HFFc6 (cell line): ENCODE measurements at regions not wholly inside any gene's neighbourhood (a gene's known extent, or its start where the extent isn't known, plus 50 kb on each side); places are given as distances from the start of the nearest gene placed in this dataset.
"Not testable (repeated sequence)": the region's sequence is repeated elsewhere in the genome, so short reads cannot be mapped to it uniquely, and the experiment has no call there.

Experiments
- DNase-seq: peaks from one replicate; pipeline ENCODE4 v3.0.0-alpha.2; 2018
- H3K27ac Mint-ChIP-seq: 2 replicates; pipeline ENCODE4 v1.8.0; 2020; ENCODE audit warnings: mild to moderate bottlenecking, mixed read lengths
- H3K27me3 Mint-ChIP-seq: 2 replicates; pipeline ENCODE4 v1.8.0; 2021; ENCODE audit warnings: mild to moderate bottlenecking, moderate library complexity, mixed read lengths; ENCODE audit not compliant: insufficient read depth
- H3K36me3 Mint-ChIP-seq: 2 replicates; pipeline ENCODE4 v1.8.0; 2021; ENCODE audit warnings: low read depth, mixed read lengths
- H3K4me1 Mint-ChIP-seq: 2 replicates; pipeline ENCODE4 v1.8.0; 2020; ENCODE audit warnings: low read depth, mixed read lengths
- H3K4me3 Mint-ChIP-seq: 2 replicates; pipeline ENCODE4 v1.8.0; 2020; ENCODE audit warnings: mild to moderate bottlenecking, moderate library complexity, mixed read lengths
- H3K9me3 Mint-ChIP-seq: 2 replicates; pipeline ENCODE4 v1.8.0; 2020; ENCODE audit warnings: mild to moderate bottlenecking, mixed read lengths
- CTCF ChIP-seq: fragments of 200-600 bp; sonication (generic); IDR thresholded peaks from 2 replicates; pipeline ENCODE4 v1.5.0; 2021; ENCODE audit warnings: antibody characterized with exemption, mild to moderate bottlenecking

GRCh38 chr16:80909720-80910119 is 97.0 kb downstream of the CMC2 start:
- no peak for TF ChIP-seq CTCF
- Mint-ChIP-seq H3K4me1 (no peaks in the 10 kb centered on the region), H3K9me3 (peaks cover 6% of the 10 kb centered on the region; the same call in 1 of the 2 replicates), H3K4me3 (no peak overlapping the region), H3K27ac (no peak overlapping the region), H3K36me3 (no peaks in the 10 kb centered on the region), H3K27me3 (peaks cover 28% of the 10 kb centered on the region)
- no peak for DNase-seq

DNA sequence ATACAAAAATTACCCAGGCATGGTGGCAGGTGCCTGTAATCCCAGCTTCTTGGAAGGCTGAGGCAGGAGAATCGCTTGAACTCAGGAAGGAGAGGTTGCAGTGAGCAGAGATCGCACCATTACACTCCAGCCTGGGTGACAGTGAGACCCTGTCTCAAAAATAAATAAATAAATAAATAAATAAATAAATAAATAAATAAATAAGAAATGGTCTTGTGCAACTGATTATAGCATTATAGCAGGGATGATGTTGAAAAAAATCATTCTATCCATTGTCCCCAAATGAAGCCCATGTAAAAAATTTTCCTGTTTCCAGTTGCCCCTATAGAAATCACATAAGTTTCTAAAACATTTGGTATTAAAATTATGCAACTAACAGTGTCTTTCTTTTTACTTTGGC is 100.5 kb downstream of the CMC2 start:
- not testable (repeated sequence) for H3K9me3 Mint-ChIP-seq, DNase-seq, H3K36me3 Mint-ChIP-seq, H3K4me1 Mint-ChIP-seq, H3K4me3 Mint-ChIP-seq, H3K27ac Mint-ChIP-seq
- H3K27me3 Mint-ChIP-seq = peaks cover 22% of the 10 kb centered on the region

DNA sequence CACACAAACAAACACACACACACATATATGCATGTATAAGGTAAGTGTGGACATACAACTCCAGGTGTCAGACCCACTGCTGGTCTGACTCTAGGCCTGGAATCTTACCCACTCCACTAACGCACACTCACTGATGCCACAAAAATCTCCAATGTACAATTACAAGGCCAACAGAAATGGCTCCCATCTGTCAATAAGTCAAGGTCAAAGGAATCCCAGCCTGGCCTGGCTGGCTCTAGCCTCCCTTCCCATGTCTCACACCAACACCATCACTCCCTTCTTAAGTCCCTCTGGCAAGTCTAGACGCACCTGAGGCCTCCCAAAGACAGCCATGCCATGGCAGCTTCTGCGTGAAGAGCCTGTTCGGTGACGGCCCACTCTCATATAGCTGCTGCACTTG is 99.2 kb upstream of the CDYL2 start:
- Mint-ChIP-seq H3K27me3 (peaks cover 16% of the 10 kb centered on the region), H3K4me1 (peaks cover 20% of the 10 kb centered on the region)
- no peak for TF ChIP-seq CTCF

DNA sequence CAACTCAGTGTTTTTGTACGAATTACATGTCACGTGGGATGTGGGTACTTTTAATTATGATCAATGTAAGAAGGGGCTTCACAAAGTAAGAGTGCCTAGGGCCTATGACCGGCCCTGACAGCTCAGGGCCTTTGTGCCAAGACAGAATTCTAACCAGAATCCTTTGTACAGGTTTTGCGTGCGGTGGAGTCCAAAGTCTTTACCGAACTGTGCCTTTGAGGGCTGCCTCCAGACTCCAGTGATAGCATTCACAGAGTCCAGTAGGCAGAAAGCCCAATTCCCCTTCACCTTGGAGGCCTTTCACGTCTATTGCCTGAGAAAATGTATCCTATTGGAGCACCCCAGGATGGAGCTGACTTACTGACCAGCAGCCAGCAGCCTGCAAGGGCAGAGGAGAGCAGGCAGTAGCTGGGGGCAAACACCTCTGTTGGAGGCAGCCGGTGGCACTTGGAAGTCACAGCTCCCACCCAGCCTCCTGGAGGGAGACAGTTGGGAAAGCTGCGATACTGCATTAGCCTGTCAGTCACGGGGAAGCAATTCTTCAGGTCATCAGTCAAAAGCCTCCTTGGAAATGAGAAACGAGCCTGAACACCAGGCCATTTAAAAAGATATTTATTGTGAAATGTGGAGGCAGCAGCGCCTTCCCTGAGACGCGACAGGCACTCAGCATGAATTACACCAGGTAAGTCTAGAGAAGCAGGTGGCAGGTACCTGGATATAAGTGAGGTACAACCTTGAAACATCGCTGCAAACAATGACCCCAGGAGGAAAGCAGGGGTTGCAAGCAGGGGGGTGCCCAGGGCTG is 98.1 kb upstream of the CDYL2 start:
- H3K36me3 Mint-ChIP-seq = no peaks in the 10 kb centered on the region
- H3K27me3 Mint-ChIP-seq = peaks cover 6% of the 10 kb centered on the region; the same call in 1 of the 2 replicates
- H3K4me3 Mint-ChIP-seq = no peak overlapping the region
- peaks cover 20% of the 10 kb centered on the region for H3K4me1 Mint-ChIP-seq
- no peaks in the 10 kb centered on the region for H3K9me3 Mint-ChIP-seq
- no peak overlapping the region for H3K27ac Mint-ChIP-seq
- no peak for TF ChIP-seq CTCF
- DNase-seq = no peak

More for the DNA sequence above, 99.2 kb upstream of the CDYL2 start:
- Mint-ChIP-seq H3K27ac (no peak overlapping the region), H3K4me3 (no peak overlapping the region), H3K36me3 (no peaks in the 10 kb centered on the region), H3K9me3 (no peaks in the 10 kb centered on the region)
- no peak for DNase-seq

GRCh38 chr16:80900593-80900954 is 96.2 kb upstream of the CDYL2 start:
- DNase-seq = no peak
- no peaks in the 10 kb centered on the region for H3K9me3 Mint-ChIP-seq
- H3K27me3 Mint-ChIP-seq = peaks cover 7% of the 10 kb centered on the region; the same call in 1 of the 2 replicates
- H3K27ac Mint-ChIP-seq = peak overlapping the region; percentile 45; the same call in 1 of the 2 replicates
- H3K4me3 Mint-ChIP-seq = peak overlapping the region; percentile 25; the same call in 1 of the 2 replicates
- H3K4me1 Mint-ChIP-seq = peaks cover 20% of the 10 kb centered on the region
- no peaks in the 10 kb centered on the region for H3K36me3 Mint-ChIP-seq
- TF ChIP-seq CTCF = no peak

GRCh38 chr16:80899809-80900592 is 95.6 kb upstream of the CDYL2 start:
- peaks cover 11% of the 10 kb centered on the region; the same call in 1 of the 2 replicates for H3K27me3 Mint-ChIP-seq
- no peak; the same call in 1 of the 2 replicates for TF ChIP-seq CTCF
- peak overlapping the region; percentile 25; the same call in 1 of the 2 replicates for H3K4me3 Mint-ChIP-seq
- H3K4me1 Mint-ChIP-seq = peaks cover 20% of the 10 kb centered on the region
- peak; percentile 55 for DNase-seq
- H3K27ac Mint-ChIP-seq = peak overlapping the region; percentile 45; the same call in 1 of the 2 replicates
- H3K36me3 Mint-ChIP-seq = no peaks in the 10 kb centered on the region
- no peaks in the 10 kb centered on the region for H3K9me3 Mint-ChIP-seq
